Chondrocyte (in vitro differentiated cells): ENCODE measurements at regions not wholly inside any gene's neighbourhood (a gene's known extent, or its start where the extent isn't known, plus 50 kb on each side); places are given as distances from the start of the nearest gene placed in this dataset.

ENCODE experiments used
- DNase-seq: peaks from one replicate; pipeline ENCODE4 v3.0.0; 2021; ENCODE audit warnings: mixed read lengths, low spot score
- H3K27ac Mint-ChIP-seq: one replicate; pipeline ENCODE4 v1.8.0; 2021; ENCODE audit warnings: mild to moderate bottlenecking, moderate library complexity, mixed read lengths; ENCODE audit not compliant: unreplicated experiment
- H3K27me3 Mint-ChIP-seq: 2 replicates; pipeline ENCODE4 v1.8.0; 2021; ENCODE audit warnings: low read depth, mixed read lengths
- H3K36me3 Mint-ChIP-seq: 2 replicates; pipeline ENCODE4 v1.8.0; 2021; ENCODE audit warnings: low read depth, mixed read lengths
- H3K4me1 Mint-ChIP-seq: 2 replicates; pipeline ENCODE4 v1.8.0; 2021; ENCODE audit warnings: low read depth, mild to moderate bottlenecking, mixed read lengths
- H3K4me3 Mint-ChIP-seq: one replicate; pipeline ENCODE4 v1.8.0; 2021; ENCODE audit warnings: mild to moderate bottlenecking, moderate library complexity, mixed read lengths; ENCODE audit not compliant: unreplicated experiment
- H3K9me3 Mint-ChIP-seq: 2 replicates; pipeline ENCODE4 v1.8.0; 2021; ENCODE audit warnings: low read depth, mixed read lengths
- CTCF ChIP-seq: fragments of 200-600 bp; sonication (generic); IDR thresholded peaks from 2 replicates; pipeline ENCODE4 v1.5.0; 2021; ENCODE audit warnings: antibody characterized with exemption, mild to moderate bottlenecking, moderate library complexity

- peaks cover 8% of the 10 kb centered on the region for H3K36me3 Mint-ChIP-seq
- H3K9me3 Mint-ChIP-seq, result no peaks in the 10 kb centered on the region
- H3K4me1 Mint-ChIP-seq, result peaks cover 17% of the 10 kb centered on the region
- no peak overlapping the region for H3K27ac Mint-ChIP-seq
- no peak for TF ChIP-seq CTCF
- no peaks in the 10 kb centered on the region for H3K27me3 Mint-ChIP-seq
- no peak for DNase-seq
- H3K4me3 Mint-ChIP-seq, result no peak overlapping the region
Measured at GRCh38 chr22:26743149-26743548, 85.8 kb downstream of the MIAT start.

- Mint-ChIP-seq H3K27me3 (no peaks in the 10 kb centered on the region), H3K9me3 (no peaks in the 10 kb centered on the region), H3K36me3 (peaks cover 7% of the 10 kb centered on the region), H3K27ac (no peak overlapping the region), H3K4me3 (no peak overlapping the region), H3K4me1 (peaks cover 24% of the 10 kb centered on the region)
- DNase-seq, result no peak
- TF ChIP-seq CTCF, result no peak
Measured at GRCh38 chr22:26744892-26745808, 87.8 kb downstream of the MIAT start.

- Mint-ChIP-seq H3K4me1 (peaks cover 23% of the 10 kb centered on the region), H3K36me3 (peaks cover 10% of the 10 kb centered on the region), H3K4me3 (no peak overlapping the region), H3K9me3 (no peaks in the 10 kb centered on the region), H3K27ac (no peak overlapping the region), H3K27me3 (no peaks in the 10 kb centered on the region)
- no peak for TF ChIP-seq CTCF
- DNase-seq, result no peak
Measured at GRCh38 chr22:26746311-26746710, 88.9 kb downstream of the MIAT start.

GRCh38 chr22:26748845-26749244, 91.5 kb downstream of the MIAT start:
- DNase-seq, result no peak
- Mint-ChIP-seq H3K36me3 (peaks cover 3% of the 10 kb centered on the region), H3K27ac (peak overlapping the region; percentile 36), H3K27me3 (no peaks in the 10 kb centered on the region), H3K4me1 (peaks cover 27% of the 10 kb centered on the region), H3K9me3 (no peaks in the 10 kb centered on the region), H3K4me3 (no peak overlapping the region)
- no peak for TF ChIP-seq CTCF

- Mint-ChIP-seq H3K27ac (no peak overlapping the region), H3K9me3 (no peaks in the 10 kb centered on the region), H3K4me1 (peaks cover 37% of the 10 kb centered on the region), H3K36me3 (peaks cover 3% of the 10 kb centered on the region), H3K4me3 (no peak overlapping the region), H3K27me3 (no peaks in the 10 kb centered on the region)
- no peak for TF ChIP-seq CTCF
- no peak for DNase-seq
Measured at GRCh38 chr22:26751217-26751616, 93.8 kb downstream of the MIAT start.
